GM23338 (cell line): ENCODE measurements at regions not wholly inside any gene's neighbourhood (a gene's known extent, or its start where the extent isn't known, plus 50 kb on each side); places are given as distances from the start of the nearest gene placed in this dataset.

Experiments used
- ATAC-seq: fragments of 200-7000 bp; cut with Tn5 transposase; 3 replicates; pipeline ENCODE4 v1.9.1; 2020
- DNase-seq: peaks from one replicate; pipeline ENCODE4 v3.0.0-alpha.2; 2015; ENCODE audit warnings: low spot score
- H2AFZ ChIP-seq: fragments of 200-600 bp; sonication (generic); 2 replicates; pipeline ENCODE4 v1.8.0; 2016; ENCODE audit warnings: antibody characterized with exemption, mild to moderate bottlenecking, moderate library complexity
- H3F3A ChIP-seq: fragments of 200-600 bp; sonication (generic); replicated peaks from 2 replicates; pipeline ENCODE4 v1.8.0; 2017; ENCODE audit warnings: antibody characterized with exemption, mixed run types, low read depth
- H3K27ac ChIP-seq: fragments of 200-600 bp; sonication (generic); 2 replicates; pipeline ENCODE4 v1.6.1; 2016; ENCODE audit warnings: low read depth
- H3K27me3 ChIP-seq: fragments of 200-600 bp; sonication (generic); 2 replicates; pipeline ENCODE4 v1.8.0; 2016; ENCODE audit warnings: mild to moderate bottlenecking, mixed run types, moderate library complexity; ENCODE audit not compliant: insufficient read depth
- H3K36me3 ChIP-seq: fragments of 200-600 bp; sonication (generic); 2 replicates; pipeline ENCODE4 v1.8.0; 2016; ENCODE audit warnings: mild to moderate bottlenecking; ENCODE audit not compliant: insufficient read depth
- H3K4me1 ChIP-seq: fragments of 200-600 bp; sonication (generic); 2 replicates; pipeline ENCODE4 v1.8.0; 2016; ENCODE audit warnings: mild to moderate bottlenecking, moderate library complexity; ENCODE audit not compliant: insufficient read depth
- H3K4me2 ChIP-seq: fragments of 200-600 bp; sonication (generic); 2 replicates; pipeline ENCODE4 v1.7.1; 2017; ENCODE audit warnings: mixed run types
- H3K4me3 ChIP-seq: fragments of 200-600 bp; sonication (generic); 2 replicates; pipeline ENCODE4 v1.6.1; 2016; ENCODE audit warnings: mixed run types
- H3K79me2 ChIP-seq: fragments of 200-600 bp; sonication (generic); replicated peaks from 2 replicates; pipeline ENCODE4 v1.8.0; 2017; ENCODE audit warnings: mild to moderate bottlenecking; ENCODE audit not compliant: insufficient read depth
- H3K9me2 ChIP-seq: fragments of 200-600 bp; sonication (generic); 2 replicates; pipeline ENCODE4 v1.8.0; 2017; ENCODE audit not compliant: insufficient read depth
- H4K20me1 ChIP-seq: fragments of 200-600 bp; sonication (generic); replicated peaks from 2 replicates; pipeline ENCODE4 v1.8.0; 2017; ENCODE audit warnings: mild to moderate bottlenecking; ENCODE audit not compliant: insufficient read depth
- H3K27ac Mint-ChIP-seq: 2 replicates; pipeline ENCODE4 v1.8.0; 2020; ENCODE audit warnings: inconsistent platforms, mild to moderate bottlenecking, moderate library complexity, mixed read lengths
- H3K27me3 Mint-ChIP-seq: 3 replicates; pipeline ENCODE4 v1.8.0; 2022; ENCODE audit warnings: low read depth, mild to moderate bottlenecking, moderate library complexity, mixed read lengths, inconsistent platforms; ENCODE audit not compliant: insufficient read depth, poor library complexity
- H3K36me3 Mint-ChIP-seq: 3 replicates; pipeline ENCODE4 v1.8.0; 2021; ENCODE audit warnings: low read depth, mild to moderate bottlenecking, inconsistent platforms, moderate library complexity, mixed read lengths
- H3K4me1 Mint-ChIP-seq: 3 replicates; pipeline ENCODE4 v1.8.0; 2020; ENCODE audit warnings: mild to moderate bottlenecking, inconsistent platforms, mixed read lengths
- H3K4me3 Mint-ChIP-seq: 3 replicates; pipeline ENCODE4 v1.8.0; 2021; ENCODE audit warnings: moderate library complexity, mild to moderate bottlenecking, inconsistent platforms, mixed read lengths
- H3K9me3 Mint-ChIP-seq: 3 replicates; pipeline ENCODE4 v1.8.0; 2020; ENCODE audit warnings: moderate library complexity, mild to moderate bottlenecking, inconsistent platforms, mixed read lengths
- CREB1 ChIP-seq: fragments of 250-450 bp; sonication (Bioruptor Pico); IDR thresholded peaks from 2 replicates; pipeline ENCODE4 v1.5.0; 2020; ENCODE audit warnings: low read depth, mild to moderate bottlenecking, moderate library complexity
- CTCF ChIP-seq, 2 experiments: fragments of 200-600 bp in 1 of 2; sonication (generic) in 1 of 2; conservative IDR thresholded peaks; 2 replicates each; pipeline versions ENCODE4 v1.5.1 to v1.6.1; 2016 to 2017; ENCODE audit warnings: antibody characterized with exemption in 2 of 2, low read depth in 2 of 2, mild to moderate bottlenecking in 2 of 2, moderate library complexity in 1 of 2
- EZH2 ChIP-seq: fragments of 200-600 bp; sonication (generic); IDR thresholded peaks from one replicate; pipeline ENCODE4 v1.8.0; 2017; ENCODE audit warnings: antibody characterized with exemption, mild to moderate bottlenecking, low read depth; ENCODE audit not compliant: unreplicated experiment
- EZH2phosphoT487 ChIP-seq: fragments of 200-600 bp; sonication (generic); IDR thresholded peaks from one replicate; pipeline ENCODE4 v1.8.1; 2018; ENCODE audit warnings: antibody characterized with exemption; ENCODE audit not compliant: unreplicated experiment
- JUNB ChIP-seq: IDR thresholded peaks from one replicate; pipeline ENCODE4 v1.6.1; 2016; ENCODE audit warnings: antibody characterized with exemption; ENCODE audit not compliant: unreplicated experiment
- STAT1 ChIP-seq: IDR thresholded peaks from one replicate; pipeline ENCODE4 v1.6.1; 2016; ENCODE audit warnings: antibody characterized with exemption; ENCODE audit not compliant: unreplicated experiment
- ZNF331 ChIP-seq: fragments of 250-450 bp; sonication (Bioruptor Pico); IDR thresholded peaks from 2 replicates; pipeline ENCODE4 v1.5.0; 2020; ENCODE audit warnings: low read depth, mild to moderate bottlenecking, moderate library complexity
- TF ChIP-seq, protein P1 (sequence below): fragments of 250-450 bp; sonication (Bioruptor Pico); IDR thresholded peaks from 2 replicates; pipeline ENCODE4 v1.5.0; 2020; ENCODE audit warnings: mild to moderate bottlenecking, moderate library complexity
- TF ChIP-seq, protein P2 (sequence below): IDR thresholded peaks from one replicate; pipeline ENCODE4 v1.6.1; 2018; ENCODE audit warnings: antibody characterized with exemption; ENCODE audit not compliant: unreplicated experiment

DNA sequence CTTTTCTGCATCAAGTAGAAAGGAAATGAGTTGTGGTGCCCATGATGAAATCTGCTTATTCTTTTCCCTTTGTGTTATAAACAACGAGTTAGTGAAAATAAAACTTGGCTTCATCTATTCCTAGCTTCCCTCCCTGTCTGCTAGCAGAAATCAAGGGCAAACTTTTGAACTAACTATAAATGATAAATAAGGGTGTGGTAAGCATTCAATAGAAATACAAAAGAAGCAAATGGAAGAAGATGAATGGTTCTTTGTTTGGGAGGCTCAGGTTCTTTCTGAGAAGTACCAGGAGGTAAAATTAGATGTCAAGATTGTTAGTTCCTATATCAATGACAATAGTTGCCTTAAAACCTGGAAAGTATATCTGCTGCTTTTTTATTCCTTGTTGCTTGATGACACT lies 275.3 kb upstream of the PRR20A start:
- no peak overlapping the region for H3K4me3 Mint-ChIP-seq
- no peaks in the 10 kb centered on the region for H3K36me3 Mint-ChIP-seq
- Histone ChIP-seq H3K9me2 (no peaks in the 10 kb centered on the region), H4K20me1 (no peaks in the 10 kb centered on the region), H3K27ac (no peak overlapping the region), H3K4me3 (no peak overlapping the region), H3K36me3 (no peaks in the 10 kb centered on the region), H2AFZ (no peak overlapping the region; the same call in 1 of the 2 replicates), H3F3A (no peaks in the 10 kb centered on the region), H3K4me1 (no peaks in the 10 kb centered on the region), H3K4me2 (no peak overlapping the region), H3K79me2 (no peaks in the 10 kb centered on the region), H3K27me3 (no peaks in the 10 kb centered on the region)
- no peaks in the 10 kb centered on the region; the same call in 2 of the 3 replicates for H3K4me1 Mint-ChIP-seq
- TF ChIP-seq JUNB (no peak), CREB1 (CRISPR knock-in tag) (no peak), CTCF (conservative IDR thresholded peaks at IDR 0.05; ENCODE audit: low read depth in 2 of 2) (no peak), ZNF331 (CRISPR knock-in tag) (no peak), EZH2phosphoT487 (no peak), EZH2 (no peak), STAT1 (no peak)
- TF ChIP-seq, protein P1, sequence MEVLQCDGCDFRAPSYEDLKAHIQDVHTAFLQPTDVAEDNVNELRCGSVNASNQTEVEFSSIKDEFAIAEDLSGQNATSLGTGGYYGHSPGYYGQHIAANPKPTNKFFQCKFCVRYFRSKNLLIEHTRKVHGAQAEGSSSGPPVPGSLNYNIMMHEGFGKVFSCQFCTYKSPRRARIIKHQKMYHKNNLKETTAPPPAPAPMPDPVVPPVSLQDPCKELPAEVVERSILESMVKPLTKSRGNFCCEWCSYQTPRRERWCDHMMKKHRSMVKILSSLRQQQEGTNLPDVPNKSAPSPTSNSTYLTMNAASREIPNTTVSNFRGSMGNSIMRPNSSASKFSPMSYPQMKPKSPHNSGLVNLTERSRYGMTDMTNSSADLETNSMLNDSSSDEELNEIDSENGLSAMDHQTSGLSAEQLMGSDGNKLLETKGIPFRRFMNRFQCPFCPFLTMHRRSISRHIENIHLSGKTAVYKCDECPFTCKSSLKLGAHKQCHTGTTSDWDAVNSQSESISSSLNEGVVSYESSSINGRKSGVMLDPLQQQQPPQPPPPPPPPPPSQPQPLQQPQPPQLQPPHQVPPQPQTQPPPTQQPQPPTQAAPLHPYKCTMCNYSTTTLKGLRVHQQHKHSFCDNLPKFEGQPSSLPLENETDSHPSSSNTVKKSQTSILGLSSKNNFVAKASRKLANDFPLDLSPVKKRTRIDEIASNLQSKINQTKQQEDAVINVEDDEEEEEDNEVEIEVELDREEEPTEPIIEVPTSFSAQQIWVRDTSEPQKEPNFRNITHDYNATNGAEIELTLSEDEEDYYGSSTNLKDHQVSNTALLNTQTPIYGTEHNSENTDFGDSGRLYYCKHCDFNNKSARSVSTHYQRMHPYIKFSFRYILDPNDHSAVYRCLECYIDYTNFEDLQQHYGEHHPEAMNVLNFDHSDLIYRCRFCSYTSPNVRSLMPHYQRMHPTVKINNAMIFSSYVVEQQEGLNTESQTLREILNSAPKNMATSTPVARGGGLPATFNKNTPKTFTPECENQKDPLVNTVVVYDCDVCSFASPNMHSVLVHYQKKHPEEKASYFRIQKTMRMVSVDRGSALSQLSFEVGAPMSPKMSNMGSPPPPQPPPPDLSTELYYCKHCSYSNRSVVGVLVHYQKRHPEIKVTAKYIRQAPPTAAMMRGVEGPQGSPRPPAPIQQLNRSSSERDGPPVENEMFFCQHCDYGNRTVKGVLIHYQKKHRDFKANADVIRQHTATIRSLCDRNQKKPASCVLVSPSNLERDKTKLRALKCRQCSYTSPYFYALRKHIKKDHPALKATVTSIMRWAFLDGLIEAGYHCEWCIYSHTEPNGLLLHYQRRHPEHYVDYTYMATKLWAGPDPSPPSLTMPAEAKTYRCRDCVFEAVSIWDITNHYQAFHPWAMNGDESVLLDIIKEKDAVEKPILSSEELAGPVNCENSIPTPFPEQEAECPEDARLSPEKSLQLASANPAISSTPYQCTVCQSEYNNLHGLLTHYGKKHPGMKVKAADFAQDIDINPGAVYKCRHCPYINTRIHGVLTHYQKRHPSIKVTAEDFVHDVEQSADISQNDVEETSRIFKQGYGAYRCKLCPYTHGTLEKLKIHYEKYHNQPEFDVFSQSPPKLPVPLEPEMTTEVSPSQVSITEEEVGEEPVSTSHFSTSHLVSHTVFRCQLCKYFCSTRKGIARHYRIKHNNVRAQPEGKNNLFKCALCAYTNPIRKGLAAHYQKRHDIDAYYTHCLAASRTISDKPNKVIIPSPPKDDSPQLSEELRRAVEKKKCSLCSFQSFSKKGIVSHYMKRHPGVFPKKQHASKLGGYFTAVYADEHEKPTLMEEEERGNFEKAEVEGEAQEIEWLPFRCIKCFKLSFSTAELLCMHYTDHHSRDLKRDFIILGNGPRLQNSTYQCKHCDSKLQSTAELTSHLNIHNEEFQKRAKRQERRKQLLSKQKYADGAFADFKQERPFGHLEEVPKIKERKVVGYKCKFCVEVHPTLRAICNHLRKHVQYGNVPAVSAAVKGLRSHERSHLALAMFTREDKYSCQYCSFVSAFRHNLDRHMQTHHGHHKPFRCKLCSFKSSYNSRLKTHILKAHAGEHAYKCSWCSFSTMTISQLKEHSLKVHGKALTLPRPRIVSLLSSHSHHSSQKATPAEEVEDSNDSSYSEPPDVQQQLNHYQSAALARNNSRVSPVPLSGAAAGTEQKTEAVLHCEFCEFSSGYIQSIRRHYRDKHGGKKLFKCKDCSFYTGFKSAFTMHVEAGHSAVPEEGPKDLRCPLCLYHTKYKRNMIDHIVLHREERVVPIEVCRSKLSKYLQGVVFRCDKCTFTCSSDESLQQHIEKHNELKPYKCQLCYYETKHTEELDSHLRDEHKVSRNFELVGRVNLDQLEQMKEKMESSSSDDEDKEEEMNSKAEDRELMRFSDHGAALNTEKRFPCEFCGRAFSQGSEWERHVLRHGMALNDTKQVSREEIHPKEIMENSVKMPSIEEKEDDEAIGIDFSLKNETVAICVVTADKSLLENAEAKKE = no peak
- TF ChIP-seq, protein P2, sequence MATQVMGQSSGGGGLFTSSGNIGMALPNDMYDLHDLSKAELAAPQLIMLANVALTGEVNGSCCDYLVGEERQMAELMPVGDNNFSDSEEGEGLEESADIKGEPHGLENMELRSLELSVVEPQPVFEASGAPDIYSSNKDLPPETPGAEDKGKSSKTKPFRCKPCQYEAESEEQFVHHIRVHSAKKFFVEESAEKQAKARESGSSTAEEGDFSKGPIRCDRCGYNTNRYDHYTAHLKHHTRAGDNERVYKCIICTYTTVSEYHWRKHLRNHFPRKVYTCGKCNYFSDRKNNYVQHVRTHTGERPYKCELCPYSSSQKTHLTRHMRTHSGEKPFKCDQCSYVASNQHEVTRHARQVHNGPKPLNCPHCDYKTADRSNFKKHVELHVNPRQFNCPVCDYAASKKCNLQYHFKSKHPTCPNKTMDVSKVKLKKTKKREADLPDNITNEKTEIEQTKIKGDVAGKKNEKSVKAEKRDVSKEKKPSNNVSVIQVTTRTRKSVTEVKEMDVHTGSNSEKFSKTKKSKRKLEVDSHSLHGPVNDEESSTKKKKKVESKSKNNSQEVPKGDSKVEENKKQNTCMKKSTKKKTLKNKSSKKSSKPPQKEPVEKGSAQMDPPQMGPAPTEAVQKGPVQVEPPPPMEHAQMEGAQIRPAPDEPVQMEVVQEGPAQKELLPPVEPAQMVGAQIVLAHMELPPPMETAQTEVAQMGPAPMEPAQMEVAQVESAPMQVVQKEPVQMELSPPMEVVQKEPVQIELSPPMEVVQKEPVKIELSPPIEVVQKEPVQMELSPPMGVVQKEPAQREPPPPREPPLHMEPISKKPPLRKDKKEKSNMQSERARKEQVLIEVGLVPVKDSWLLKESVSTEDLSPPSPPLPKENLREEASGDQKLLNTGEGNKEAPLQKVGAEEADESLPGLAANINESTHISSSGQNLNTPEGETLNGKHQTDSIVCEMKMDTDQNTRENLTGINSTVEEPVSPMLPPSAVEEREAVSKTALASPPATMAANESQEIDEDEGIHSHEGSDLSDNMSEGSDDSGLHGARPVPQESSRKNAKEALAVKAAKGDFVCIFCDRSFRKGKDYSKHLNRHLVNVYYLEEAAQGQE = no peak
- H3K27me3 Mint-ChIP-seq = no peaks in the 10 kb centered on the region
- ATAC-seq (no peak), DNase-seq (no peak)
- H3K9me3 Mint-ChIP-seq = 0 out of 3 replicates have a peak, but pooled peaks cover 2% of the 10 kb centered on the region
- H3K27ac Mint-ChIP-seq = no peak overlapping the region
